GM18505 (cell line): ENCODE measurements at regions not wholly inside any gene's neighbourhood (a gene's known extent, or its start where the extent isn't known, plus 50 kb on each side); places are given as distances from the start of the nearest gene placed in this dataset.

ENCODE experiments used
- ATAC-seq: cut with Tn5 transposase; IDR thresholded peaks from one replicate; pipeline ENCODE4 v1.9.1; 2021; ENCODE audit not compliant: unreplicated experiment
- POLR2A ChIP-seq: IDR thresholded peaks from 4 replicates; pipeline ENCODE4 v1.6.1; 2011; ENCODE audit warnings: borderline replicate concordance; ENCODE audit not compliant: insufficient read depth, insufficient read length; ENCODE audit errors: extremely low read depth

GRCh38 chr2:120432293-120432975 is 86.5 kb downstream of the INHBB start:
- no peak for TF ChIP-seq POLR2A
- no peak for ATAC-seq

DNA sequence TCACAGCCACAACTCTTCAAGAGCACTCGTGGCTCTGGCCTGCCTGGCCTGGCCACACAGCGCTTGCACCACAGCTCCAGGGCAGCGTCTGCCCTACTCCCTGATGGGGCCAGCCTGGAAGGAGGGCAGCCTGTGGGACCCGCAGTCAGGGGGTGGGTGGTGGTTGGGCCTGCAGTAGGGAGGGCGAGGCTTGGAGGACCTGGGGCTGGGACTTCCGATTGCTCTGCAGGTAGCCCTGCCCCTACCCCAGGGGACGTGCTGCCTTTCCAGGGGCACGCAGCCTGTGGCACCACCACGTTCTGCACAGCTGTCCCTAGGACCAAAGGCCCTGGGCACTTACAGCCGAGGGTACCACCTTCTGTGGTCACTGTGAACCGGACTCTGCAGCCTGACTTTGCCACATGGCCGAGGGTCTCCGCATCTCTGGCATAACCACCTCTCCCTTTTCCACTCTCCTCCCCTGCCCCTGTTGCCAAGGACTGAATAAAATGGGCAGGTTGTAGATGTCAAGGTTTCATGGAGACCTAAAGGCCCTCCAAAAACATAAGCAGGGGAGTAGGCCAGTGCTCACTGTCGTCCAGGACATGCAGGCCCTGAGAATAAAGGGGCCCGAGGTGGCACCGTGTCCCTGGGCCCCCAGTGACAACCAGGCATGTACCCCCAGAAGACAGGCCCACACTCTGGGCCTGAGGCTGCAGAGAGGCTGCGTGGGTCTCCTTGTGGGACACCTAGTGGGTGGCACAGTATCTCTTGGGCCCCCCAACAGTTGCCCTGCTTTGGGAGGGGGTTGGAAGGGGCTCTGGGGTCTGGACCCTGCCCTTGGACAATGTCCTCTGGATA is 87.3 kb downstream of the INHBB start:
- TF ChIP-seq POLR2A: no peak
- no peak for ATAC-seq

DNA sequence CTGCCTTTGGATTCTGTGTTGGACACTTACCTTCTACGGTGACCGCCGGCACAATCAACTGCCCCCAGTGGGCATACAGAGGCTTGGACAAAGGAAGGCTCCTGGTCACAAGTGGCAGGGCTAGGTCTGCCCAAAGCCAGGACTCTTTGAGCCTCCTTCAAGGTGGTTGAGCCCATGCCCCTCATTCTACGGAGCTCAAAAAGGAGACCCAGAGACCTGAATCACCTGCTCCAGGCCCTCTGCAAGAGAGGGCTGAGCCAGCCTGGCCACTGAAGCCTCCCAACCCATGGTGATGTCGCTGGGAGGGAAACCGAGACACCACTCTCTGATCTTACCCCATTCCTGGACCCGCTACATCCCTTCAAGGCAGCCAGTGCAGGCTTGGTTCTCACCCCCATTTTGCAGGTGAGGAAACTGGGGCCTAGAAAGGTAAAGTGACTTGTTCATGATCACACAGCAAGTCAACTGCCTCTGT is 87.9 kb downstream of the INHBB start:
- TF ChIP-seq POLR2A: no peak
- no peak for ATAC-seq

DNA sequence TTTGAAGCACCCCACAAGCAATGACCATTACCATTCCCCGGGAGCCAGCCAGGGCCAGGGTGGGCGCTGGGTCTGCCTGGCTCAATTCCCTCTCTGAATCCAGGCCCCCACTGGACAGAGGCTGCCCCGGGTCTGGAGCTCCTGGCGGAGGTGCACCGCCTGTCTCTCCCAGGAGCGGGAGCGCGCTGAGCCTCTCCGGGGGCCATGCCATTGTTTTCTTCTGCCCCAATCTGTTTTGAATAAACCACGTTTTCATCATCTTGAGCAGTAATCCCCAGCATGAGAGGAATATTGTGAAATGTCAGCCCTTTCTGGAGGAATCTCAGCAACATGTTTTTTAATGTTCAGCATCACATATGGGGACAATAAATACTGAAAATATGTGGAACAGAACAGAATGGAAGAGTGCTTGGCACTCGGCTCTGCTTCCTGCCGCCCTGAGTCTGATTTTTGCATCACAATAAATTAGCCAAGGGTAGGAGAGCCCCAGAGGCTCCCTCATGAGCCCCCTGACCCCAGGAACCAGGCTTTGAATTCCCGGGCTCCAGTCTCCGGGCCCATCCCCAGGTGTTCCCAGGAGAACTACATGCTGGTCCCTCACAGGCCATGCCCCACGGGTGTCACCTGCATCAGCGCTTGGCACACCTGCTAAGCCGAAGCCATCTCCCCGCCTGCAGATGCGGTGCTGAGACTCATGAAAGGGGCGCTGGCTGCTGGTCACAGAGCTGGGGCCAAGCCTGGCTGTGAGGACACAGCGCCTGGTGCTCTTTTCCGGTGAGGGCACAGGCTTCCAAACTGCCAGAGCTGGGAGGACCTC is 88.8 kb downstream of the INHBB start:
- no peak for TF ChIP-seq POLR2A
- no peak for ATAC-seq

- no peak for TF ChIP-seq POLR2A
- no peak for ATAC-seq
Observed at GRCh38 chr2:120435671-120436459, 89.9 kb downstream of the INHBB start.

- ATAC-seq: no peak
- TF ChIP-seq POLR2A: no peak
Observed at GRCh38 chr2:120436460-120436739, 90.5 kb downstream of the INHBB start.

GRCh38 chr2:120436885-120437603 is 91.1 kb downstream of the INHBB start:
- ATAC-seq: no peak
- TF ChIP-seq POLR2A: no peak

DNA sequence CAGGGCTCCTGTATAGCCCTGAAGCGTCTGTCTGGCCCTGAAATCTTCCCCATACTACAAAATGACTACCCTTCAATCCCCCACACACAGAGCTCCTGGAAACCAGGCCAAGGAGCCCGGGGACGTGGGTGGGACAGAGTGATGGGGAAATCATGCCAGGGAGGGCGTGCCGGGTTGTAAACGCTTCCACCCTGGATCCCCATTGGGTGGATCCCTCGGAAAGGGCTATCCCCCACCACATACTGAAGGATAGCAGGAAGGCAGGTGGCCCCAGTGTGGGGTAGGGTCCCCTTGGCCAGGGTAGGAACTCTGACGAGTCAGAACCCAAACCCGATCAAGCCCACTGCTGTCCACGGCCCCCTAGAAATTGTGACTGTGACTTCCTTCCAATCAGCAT is 91.7 kb downstream of the INHBB start:
- ATAC-seq: no peak
- TF ChIP-seq POLR2A: no peak

DNA sequence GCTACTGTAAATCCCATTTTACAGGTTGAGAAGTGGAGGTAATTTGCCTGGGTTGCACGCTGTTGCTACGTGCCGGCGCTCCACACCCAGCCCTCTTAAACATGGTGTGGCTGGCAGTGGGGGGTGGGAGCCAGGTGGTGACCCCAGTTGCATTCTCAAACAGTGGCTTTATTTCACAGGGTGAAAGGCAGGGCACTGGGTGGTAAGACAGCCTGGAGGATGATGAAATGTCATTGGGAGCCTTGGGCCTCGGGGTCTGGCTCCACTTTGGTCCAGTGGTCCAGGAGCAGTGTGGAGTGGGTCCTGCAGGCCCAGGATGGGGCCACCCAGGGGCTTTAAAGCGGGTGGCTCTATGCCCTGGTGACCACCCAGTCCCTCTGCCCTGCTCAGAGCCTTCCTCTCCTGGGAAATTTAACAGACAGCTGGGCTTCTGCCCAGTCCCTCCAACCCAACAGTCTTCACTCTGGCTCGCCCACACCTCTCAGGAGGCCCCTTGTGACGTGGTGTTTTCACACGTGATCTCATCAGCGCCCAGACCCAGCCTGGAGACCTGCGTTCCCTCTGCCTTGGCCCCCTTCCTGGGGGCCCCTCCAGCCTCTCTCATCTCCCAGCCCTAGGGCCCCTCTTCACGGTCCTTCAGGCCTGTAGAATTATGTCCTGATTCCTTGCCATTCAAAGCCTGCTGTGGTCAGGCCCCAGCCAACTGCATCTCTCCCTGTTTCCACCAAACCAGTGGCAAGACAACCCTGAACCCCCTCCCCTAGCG is 92.5 kb downstream of the INHBB start:
- TF ChIP-seq POLR2A: no peak
- ATAC-seq: no peak

DNA sequence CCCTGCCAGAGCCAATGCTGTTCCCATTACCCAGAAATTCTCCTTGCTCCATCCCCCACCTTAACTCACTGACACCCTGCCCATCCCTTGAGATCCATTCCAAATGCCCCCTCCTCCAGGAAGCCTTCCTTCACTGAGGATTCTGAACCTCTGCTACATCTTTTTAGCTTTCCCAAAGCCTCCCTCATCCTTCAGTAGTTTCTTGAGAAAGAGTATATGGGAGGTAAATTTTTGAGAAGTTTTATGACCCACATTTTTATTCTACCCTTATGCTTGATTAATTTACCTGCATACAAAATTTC is 93.1 kb downstream of the INHBB start:
- no peak for TF ChIP-seq POLR2A
- ATAC-seq: no peak

- no peak for ATAC-seq
- no peak for TF ChIP-seq POLR2A
Observed at GRCh38 chr2:120439637-120440384, 93.9 kb downstream of the INHBB start.
